ENCODE measurements at regions not wholly inside any gene's neighbourhood (a gene's known extent, or its start where the extent isn't known, plus 50 kb on each side); places are given as distances from the start of the nearest gene placed in this dataset.

GRCh38 chr4:20574986-20575385, 125.3 kb upstream of the PACRGL start:
- Histone ChIP-seq H3F3A (ENCODE audit: insufficient read depth) (no peaks in the 10 kb centered on the region), H3K27me3 (ENCODE audit: low read length) (no peaks in the 10 kb centered on the region), H3K36me3 (ENCODE audit: low read length) (no peaks in the 10 kb centered on the region), H3K9ac (ENCODE audit: low read length) (no peak overlapping the region), H3K9me2 (replicated peaks; ENCODE audit: insufficient read depth, low read length) (no peaks in the 10 kb centered on the region), H3K9me3 (ENCODE audit: insufficient read depth, low read length) (no peaks in the 10 kb centered on the region), H3K4me3 (ENCODE audit: insufficient read depth, low read length, poor library complexity, severe bottlenecking) (no peak overlapping the region), H3K79me2 (ENCODE audit: insufficient read depth, low read length) (no peaks in the 10 kb centered on the region), H3K4me2 (ENCODE audit: low read depth, low read length, poor library complexity, severe bottlenecking) (no peak overlapping the region), H3K27ac (ENCODE audit: low read depth, low read length) (no peak overlapping the region), H2AFZ (ENCODE audit: low read depth, low read length, severe bottlenecking) (no peak overlapping the region), H4K20me1 (ENCODE audit: low read depth, low read length) (no peaks in the 10 kb centered on the region)
- TF ChIP-seq EZH2phosphoT487 (conservative IDR thresholded peaks at IDR 0.05; ENCODE audit: low read length) (no peak), CTCF (IDR thresholded peaks at IDR 0.05; ENCODE audit: insufficient read depth, low read length, poor library complexity, severe bottlenecking) (no peak)

- no peaks in the 10 kb centered on the region for H3K9me3 ChIP-seq (ENCODE audit: insufficient read depth, low read length)
- H2AFZ ChIP-seq (ENCODE audit: low read depth, low read length, severe bottlenecking): no peak overlapping the region
- no peak overlapping the region for H3K4me3 ChIP-seq (ENCODE audit: insufficient read depth, low read length, poor library complexity, severe bottlenecking)
- no peaks in the 10 kb centered on the region for H3K27me3 ChIP-seq (ENCODE audit: low read length)
- H3K9ac ChIP-seq (ENCODE audit: low read length): no peak overlapping the region
- H3F3A ChIP-seq (ENCODE audit: insufficient read depth): no peaks in the 10 kb centered on the region
- H3K36me3 ChIP-seq (ENCODE audit: low read length): no peaks in the 10 kb centered on the region
- no peak overlapping the region for H3K27ac ChIP-seq (ENCODE audit: low read depth, low read length)
- H3K9me2 ChIP-seq (replicated peaks; ENCODE audit: insufficient read depth, low read length): no peaks in the 10 kb centered on the region
- TF ChIP-seq CTCF (IDR thresholded peaks at IDR 0.05; ENCODE audit: insufficient read depth, low read length, poor library complexity, severe bottlenecking) (no peak), EZH2phosphoT487 (conservative IDR thresholded peaks at IDR 0.05; ENCODE audit: low read length) (no peak)
- no peak overlapping the region for H3K4me2 ChIP-seq (ENCODE audit: low read depth, low read length, poor library complexity, severe bottlenecking)
- no peaks in the 10 kb centered on the region for H4K20me1 ChIP-seq (ENCODE audit: low read depth, low read length)
- no peaks in the 10 kb centered on the region for H3K79me2 ChIP-seq (ENCODE audit: insufficient read depth, low read length)
These were observed 124.8 kb upstream of the PACRGL start for GRCh38 chr4:20575486-20575885.

- no peak overlapping the region for H2AFZ ChIP-seq (ENCODE audit: low read depth, low read length, severe bottlenecking)
- H3K9me2 ChIP-seq (replicated peaks; ENCODE audit: insufficient read depth, low read length): no peaks in the 10 kb centered on the region
- H3K27me3 ChIP-seq (ENCODE audit: low read length): no peaks in the 10 kb centered on the region
- H3K9ac ChIP-seq (ENCODE audit: low read length): no peak overlapping the region
- no peak overlapping the region for H3K4me2 ChIP-seq (ENCODE audit: low read depth, low read length, poor library complexity, severe bottlenecking)
- H3F3A ChIP-seq (ENCODE audit: insufficient read depth): no peaks in the 10 kb centered on the region
- no peaks in the 10 kb centered on the region for H3K9me3 ChIP-seq (ENCODE audit: insufficient read depth, low read length)
- H4K20me1 ChIP-seq (ENCODE audit: low read depth, low read length): no peaks in the 10 kb centered on the region
- no peak overlapping the region for H3K27ac ChIP-seq (ENCODE audit: low read depth, low read length)
- H3K4me3 ChIP-seq (ENCODE audit: insufficient read depth, low read length, poor library complexity, severe bottlenecking): no peak overlapping the region
- TF ChIP-seq EZH2phosphoT487 (conservative IDR thresholded peaks at IDR 0.05; ENCODE audit: low read length): no peak
- no peak for TF ChIP-seq CTCF (IDR thresholded peaks at IDR 0.05; ENCODE audit: insufficient read depth, low read length, poor library complexity, severe bottlenecking)
- no peaks in the 10 kb centered on the region for H3K79me2 ChIP-seq (ENCODE audit: insufficient read depth, low read length)
- no peaks in the 10 kb centered on the region for H3K36me3 ChIP-seq (ENCODE audit: low read length)
These were observed 123.4 kb upstream of the PACRGL start for GRCh38 chr4:20576861-20577260.

- no peak overlapping the region for H2AFZ ChIP-seq (ENCODE audit: low read depth, low read length, severe bottlenecking)
- H3F3A ChIP-seq (ENCODE audit: insufficient read depth): no peaks in the 10 kb centered on the region
- no peaks in the 10 kb centered on the region for H3K9me2 ChIP-seq (replicated peaks; ENCODE audit: insufficient read depth, low read length)
- TF ChIP-seq EZH2phosphoT487 (conservative IDR thresholded peaks at IDR 0.05; ENCODE audit: low read length): no peak
- no peak for TF ChIP-seq CTCF (IDR thresholded peaks at IDR 0.05; ENCODE audit: insufficient read depth, low read length, poor library complexity, severe bottlenecking)
- no peaks in the 10 kb centered on the region for H3K9me3 ChIP-seq (ENCODE audit: insufficient read depth, low read length)
- no peak overlapping the region for H3K4me2 ChIP-seq (ENCODE audit: low read depth, low read length, poor library complexity, severe bottlenecking)
- no peak overlapping the region for H3K27ac ChIP-seq (ENCODE audit: low read depth, low read length)
- H4K20me1 ChIP-seq (ENCODE audit: low read depth, low read length): no peaks in the 10 kb centered on the region
- H3K4me3 ChIP-seq (ENCODE audit: insufficient read depth, low read length, poor library complexity, severe bottlenecking): no peak overlapping the region
- H3K79me2 ChIP-seq (ENCODE audit: insufficient read depth, low read length): no peaks in the 10 kb centered on the region
- no peaks in the 10 kb centered on the region for H3K36me3 ChIP-seq (ENCODE audit: low read length)
- no peaks in the 10 kb centered on the region for H3K27me3 ChIP-seq (ENCODE audit: low read length)
- no peak overlapping the region for H3K9ac ChIP-seq (ENCODE audit: low read length)
These were observed 122.6 kb upstream of the PACRGL start for GRCh38 chr4:20577702-20578101.
